HG03025 (cell line): ENCODE measurements at regions not wholly inside any gene's neighbourhood (a gene's known extent, or its start where the extent isn't known, plus 50 kb on each side); places are given as distances from the start of the nearest gene placed in this dataset.

Experiments
- ATAC-seq: cut with Tn5 transposase; IDR thresholded peaks from one replicate; pipeline ENCODE4 v1.9.1; 2021; ENCODE audit warnings: mild to moderate bottlenecking, moderate library complexity; ENCODE audit not compliant: unreplicated experiment, low FRiP score

DNA sequence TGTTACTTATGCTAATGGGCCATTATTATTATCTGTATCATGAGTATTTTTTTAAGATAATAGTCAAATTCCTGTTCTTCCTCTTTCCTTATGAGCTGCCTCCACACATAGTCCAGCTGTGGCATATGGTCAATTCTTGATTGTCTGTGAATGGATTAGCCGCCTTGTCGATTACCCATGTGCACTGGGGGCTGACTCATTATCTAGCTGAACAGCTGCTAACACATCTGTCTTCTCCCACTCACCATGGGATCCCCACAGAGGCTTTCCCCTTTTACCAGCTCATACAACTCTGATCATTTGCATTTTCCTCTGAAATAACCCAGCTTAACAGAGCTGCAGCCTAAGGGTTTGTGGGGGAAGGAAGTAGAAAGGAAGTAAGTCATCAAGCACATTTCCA is 915.0 kb downstream of the CDH11 start:
- ATAC-seq: no peak

GRCh38 chr16:64203126-64203525 is 918.7 kb downstream of the CDH11 start:
- no peak for ATAC-seq

DNA sequence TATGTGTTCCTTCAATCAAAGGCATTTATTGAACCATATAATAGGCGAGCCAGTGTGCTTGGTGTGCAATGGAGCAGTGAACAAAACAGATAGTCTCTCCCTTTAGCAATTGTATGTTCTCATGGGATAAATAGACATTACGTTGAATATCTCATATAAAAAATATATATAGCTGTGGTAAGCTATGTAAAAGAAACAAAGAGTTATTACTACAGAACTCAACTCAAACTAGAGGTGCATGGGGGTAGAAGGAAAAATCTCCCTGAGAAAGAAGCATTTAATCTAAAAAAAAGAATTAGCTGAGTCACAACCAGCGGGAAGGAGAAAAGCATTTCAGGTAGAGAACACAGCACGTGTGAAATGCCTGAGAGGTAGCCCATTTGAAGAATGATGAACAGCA is 919.3 kb downstream of the CDH11 start:
- ATAC-seq: no peak

DNA sequence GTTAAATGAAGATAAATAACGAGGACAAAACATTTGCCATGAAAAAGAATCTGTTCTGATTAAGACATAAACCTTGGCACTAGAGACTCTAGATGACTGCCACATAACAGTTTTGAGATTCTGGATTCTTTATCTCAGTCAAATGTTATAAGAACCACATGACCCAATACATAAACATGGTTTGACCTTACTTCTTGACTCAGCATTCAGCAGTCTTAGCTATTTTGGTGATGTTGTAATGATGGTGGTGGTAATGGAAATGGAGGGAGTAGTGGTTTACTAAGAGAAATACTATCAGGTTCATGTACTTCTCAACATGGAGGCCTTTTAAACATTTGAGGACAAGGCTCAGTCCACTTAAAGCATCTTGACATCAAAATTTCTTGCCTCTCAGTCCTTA is 925.4 kb downstream of the CDH11 start:
- no peak for ATAC-seq

GRCh38 chr16:64185954-64186353 is 935.9 kb downstream of the CDH11 start:
- ATAC-seq: no peak

DNA sequence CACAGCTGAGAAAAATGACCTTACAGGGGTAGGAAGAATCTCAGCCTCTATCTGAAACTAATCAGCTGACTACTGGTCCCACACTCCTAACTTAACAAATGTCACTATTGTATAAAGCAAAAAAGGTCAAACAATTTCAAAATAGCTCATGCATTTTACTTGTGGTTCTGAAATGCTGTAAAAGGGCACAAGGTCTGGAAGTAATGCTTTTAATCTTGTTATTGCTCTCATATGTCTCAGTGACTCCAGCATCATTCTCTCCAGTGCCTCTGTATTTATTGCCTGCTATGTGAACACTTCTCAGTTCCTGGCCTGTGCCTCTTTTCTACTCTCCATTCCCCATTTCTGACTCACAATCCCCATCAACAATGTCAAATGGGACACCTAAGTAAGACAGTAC is 937.7 kb downstream of the CDH11 start:
- ATAC-seq: no peak

DNA sequence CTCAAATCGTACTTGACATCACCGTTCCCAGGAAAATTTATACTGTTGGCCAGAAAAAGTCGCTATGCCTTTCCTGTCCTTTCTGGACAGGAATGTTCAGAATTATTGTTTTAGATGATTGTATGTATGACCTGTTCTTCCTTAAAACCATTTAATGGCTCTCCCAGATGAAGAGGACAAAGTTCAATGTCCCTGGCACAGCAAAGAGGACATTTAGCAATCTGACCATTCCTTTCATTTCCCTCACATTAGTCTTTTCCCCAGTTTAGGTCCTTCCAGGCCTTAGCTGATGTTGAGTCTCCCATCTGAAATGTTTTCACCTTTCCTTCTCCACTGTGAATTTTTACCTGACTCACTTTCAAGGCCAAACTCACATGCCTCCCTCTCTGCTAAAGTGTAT is 938.9 kb downstream of the CDH11 start:
- ATAC-seq: no peak

DNA sequence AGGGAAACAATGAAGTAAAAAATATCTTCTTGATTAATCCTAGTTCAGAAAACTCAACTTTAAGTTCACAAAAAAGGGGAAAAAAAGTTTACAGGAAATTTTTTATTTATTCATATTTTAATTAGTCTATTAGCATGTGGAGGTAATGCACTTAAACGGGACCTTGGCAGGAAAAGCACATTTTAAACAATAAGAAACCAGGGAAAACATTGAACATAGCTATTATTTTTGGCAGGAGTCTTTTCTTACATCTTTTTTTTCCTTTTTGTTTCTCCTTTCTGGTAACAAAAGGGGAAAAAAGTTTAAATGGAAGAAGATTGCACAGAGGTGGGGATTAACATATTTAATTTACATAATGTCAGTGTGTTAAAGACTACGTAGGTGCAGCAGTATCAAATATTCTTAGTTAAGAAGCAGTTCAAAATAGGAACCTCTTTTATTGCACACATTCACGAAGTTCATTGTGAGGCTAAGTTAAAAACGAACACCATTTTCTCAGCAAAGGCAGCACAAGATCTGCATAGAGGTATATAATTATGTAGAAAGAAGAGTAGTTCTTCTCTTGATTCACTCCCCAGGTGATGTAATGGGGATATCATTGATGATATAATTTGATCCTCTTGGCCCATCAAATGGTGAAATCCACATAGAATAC is 940.5 kb downstream of the CDH11 start:
- no peak for ATAC-seq

GRCh38 chr16:64180136-64180900 is 941.5 kb downstream of the CDH11 start:
- ATAC-seq: no peak

GRCh38 chr16:64174327-64174726 is 947.5 kb downstream of the CDH11 start:
- ATAC-seq: no peak

- ATAC-seq: no peak
Measured at GRCh38 chr16:64172652-64173051, 949.2 kb downstream of the CDH11 start.

DNA sequence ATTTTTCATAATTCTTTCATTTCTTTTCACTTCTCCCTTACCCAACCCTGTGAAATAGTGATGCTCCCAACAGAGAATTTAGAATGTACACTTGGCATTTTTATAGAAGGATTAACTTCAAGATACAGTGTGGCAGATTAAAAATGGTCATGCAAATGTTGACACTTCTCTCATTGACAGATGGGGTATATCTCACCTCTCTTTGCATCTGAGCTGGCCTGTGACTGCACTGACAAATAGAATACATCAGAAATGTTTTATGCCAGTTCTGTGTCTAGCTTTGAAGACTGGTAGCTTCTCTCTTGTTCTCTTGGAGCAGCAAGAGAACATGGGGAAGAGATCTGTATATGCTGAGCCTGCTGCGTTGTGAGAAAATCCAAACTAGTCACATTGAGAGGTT is 949.6 kb downstream of the CDH11 start:
- no peak for ATAC-seq

DNA sequence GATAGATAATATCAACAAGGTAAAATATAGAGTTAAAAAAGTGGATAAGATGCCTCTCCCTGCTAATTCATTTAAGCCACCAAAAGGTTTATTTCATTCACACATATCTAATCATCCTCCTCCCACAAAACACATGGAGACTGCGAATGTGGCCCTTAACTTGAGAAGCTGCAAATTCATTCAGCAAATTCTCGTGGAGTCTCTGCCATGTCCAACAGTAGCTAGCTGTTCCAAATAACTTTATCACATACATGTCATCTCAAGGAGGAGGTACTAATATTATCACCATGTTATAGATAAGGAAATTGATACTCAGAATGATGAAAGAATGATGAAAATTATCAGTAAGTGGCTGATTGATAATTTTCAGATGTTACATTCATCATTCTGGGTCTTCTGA is 950.2 kb downstream of the CDH11 start:
- ATAC-seq: no peak

DNA sequence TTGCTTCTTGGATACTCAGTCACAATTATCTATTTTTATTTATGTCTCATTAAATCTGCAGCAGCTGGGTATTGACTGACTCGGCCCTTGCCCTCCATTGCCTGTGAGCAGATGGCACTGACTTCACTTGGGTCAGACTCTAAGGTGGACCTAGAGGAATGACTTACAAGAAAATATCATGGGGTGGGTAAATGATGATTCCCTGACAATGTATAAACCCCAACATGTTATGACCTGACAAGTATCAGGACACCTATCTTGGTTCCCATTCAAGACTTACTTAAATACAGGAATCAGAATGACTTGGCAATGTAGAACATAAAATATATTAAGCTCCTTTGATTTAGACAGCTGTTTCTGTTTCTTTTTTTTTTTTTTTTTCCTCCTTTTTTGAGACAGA is 953.5 kb downstream of the CDH11 start:
- no peak for ATAC-seq

GRCh38 chr16:64167936-64168335 is 953.9 kb downstream of the CDH11 start:
- no peak for ATAC-seq

DNA sequence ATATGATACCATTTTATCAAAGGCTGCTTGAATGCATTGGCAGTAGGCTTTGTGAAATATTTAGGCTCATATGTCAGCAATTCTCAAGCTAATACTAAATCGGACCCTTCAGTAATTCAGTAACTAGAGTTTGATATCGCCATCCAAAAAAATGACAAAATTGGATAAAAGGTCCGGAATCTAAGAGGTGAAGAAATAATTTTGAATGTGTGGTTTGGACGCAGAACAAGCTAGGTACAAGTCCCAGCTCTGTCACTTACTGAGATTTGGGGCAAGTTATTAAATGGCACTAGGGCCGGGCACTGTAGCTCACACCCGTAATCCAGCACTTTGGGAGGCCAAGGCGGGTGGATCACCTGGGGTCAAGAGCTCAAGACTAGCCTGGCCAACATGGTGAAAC is 956.5 kb downstream of the CDH11 start:
- no peak for ATAC-seq

DNA sequence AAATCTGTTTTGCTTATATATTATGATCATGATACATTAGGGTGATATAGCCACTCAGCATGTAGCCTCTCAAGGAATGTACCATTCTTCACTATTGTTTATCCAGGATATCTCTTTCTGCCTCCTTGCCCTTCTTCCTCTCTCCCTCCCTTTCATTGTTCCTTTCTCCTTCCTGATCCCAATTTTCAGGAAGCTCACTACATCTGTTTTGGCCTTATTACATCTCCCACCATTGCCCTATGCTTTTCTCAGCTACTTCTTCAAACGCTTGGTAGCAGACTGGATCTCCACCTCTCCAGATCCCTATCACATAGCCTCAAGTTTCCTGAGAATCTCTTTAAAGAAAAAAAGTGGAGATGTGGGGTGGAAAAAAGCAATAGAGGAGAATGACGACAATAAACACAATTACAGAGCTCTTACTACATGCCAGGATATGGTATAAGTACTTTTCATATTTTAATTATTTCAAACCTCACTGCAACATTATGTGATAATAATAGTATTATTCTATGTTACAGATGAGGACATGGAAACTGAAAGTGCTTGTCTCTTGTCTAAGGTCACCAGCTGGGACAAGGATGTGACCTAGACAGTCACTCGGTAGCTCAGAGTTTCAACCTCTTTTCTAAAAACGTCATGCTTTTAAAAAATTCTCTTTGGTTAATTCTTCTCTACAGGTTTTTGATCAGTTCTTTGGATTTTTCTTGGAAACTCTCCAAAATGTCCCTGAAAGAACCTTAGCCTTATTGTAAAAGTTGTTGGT is 959.1 kb downstream of the CDH11 start:
- ATAC-seq: no peak

DNA sequence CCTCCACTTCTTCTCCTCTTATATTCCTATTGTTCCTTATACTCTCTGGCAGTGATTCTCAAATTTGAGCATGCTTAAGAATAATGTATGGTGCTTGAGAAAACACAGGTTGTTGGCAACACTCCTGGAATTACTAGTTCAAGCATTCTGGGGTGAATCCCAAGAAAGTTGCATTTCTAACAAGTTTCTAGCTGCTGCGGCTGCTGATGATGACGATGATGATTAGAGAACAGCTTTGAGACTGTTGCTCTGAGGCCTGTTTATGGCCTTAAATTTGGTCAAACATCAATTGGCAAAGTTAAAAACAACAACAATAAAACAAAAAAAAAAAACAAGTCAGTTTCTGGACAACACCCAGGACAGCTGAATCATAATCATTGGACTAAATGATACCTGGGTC is 961.9 kb downstream of the CDH11 start:
- no peak for ATAC-seq

GRCh38 chr16:64158941-64159588 is 962.8 kb downstream of the CDH11 start:
- no peak for ATAC-seq

- no peak for ATAC-seq
Measured at GRCh38 chr16:64153718-64154117, 968.1 kb downstream of the CDH11 start.
